ENCODE measurements at regions not wholly inside any gene's neighbourhood (a gene's known extent, or its start where the extent isn't known, plus 50 kb on each side); places are given as distances from the start of the nearest gene placed in this dataset.

GRCh38 chr1:34694383-34694782, 60.5 kb upstream of the GJB5 start:
- TF ChIP-seq CTCF (IDR thresholded peaks at IDR 0.05) (no peak), ZFX (IDR thresholded peaks at IDR 0.05; ENCODE audit: borderline replicate concordance) (no peak)
